ENCODE measurements at regions not wholly inside any gene's neighbourhood (a gene's known extent, or its start where the extent isn't known, plus 50 kb on each side); places are given as distances from the start of the nearest gene placed in this dataset.

DNA sequence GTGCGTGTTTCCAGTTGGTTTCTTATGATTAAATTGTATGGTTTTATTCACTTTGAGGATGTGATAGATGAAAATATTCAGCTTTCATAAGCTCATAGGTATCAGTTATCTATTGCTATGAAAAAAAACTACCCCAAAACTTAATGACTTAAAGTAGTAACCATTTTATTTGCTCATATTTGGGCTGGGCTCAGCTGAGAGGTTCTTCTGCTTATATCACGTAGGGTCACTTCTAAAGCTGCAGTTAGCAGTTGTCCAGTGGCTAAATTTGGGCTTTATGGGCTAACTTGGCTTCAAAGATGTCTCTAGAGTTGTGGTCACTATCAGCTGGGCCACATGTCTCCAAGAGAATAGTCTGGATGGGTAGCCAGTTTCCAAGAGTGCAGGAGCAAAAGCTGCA lies 206.4 kb upstream of the LYPLAL1 start:
- TF ChIP-seq CTCF (IDR thresholded peaks at IDR 0.05) = no peak
- TF ChIP-seq POLR2A (IDR thresholded peaks at IDR 0.05) = no peak

Measured in uterus (tissue), 2 donors.